Mesodermal cell (in vitro differentiated cells): ENCODE measurements at regions not wholly inside any gene's neighbourhood (a gene's known extent, or its start where the extent isn't known, plus 50 kb on each side); places are given as distances from the start of the nearest gene placed in this dataset.

Source experiments
- H3K27ac ChIP-seq: 2 replicates; pipeline ENCODE4 v1.7.0; 2013; ENCODE audit warnings: mild to moderate bottlenecking, low read depth, low read length, moderate library complexity; ENCODE audit not compliant: severe bottlenecking
- H3K36me3 ChIP-seq: 2 replicates; pipeline ENCODE4 v1.7.1; 2013; ENCODE audit warnings: mild to moderate bottlenecking, low read length, moderate library complexity; ENCODE audit not compliant: control insufficient read depth, insufficient read depth
- H3K4me1 ChIP-seq: one replicate; pipeline ENCODE4 v1.7.1; 2013; ENCODE audit warnings: mild to moderate bottlenecking, low read length; ENCODE audit not compliant: insufficient read depth, control insufficient read depth, poor library complexity, severe bottlenecking
- H3K4me3 ChIP-seq: 2 replicates; pipeline ENCODE4 v1.7.0; 2013; ENCODE audit warnings: low read length, control low read depth, mild to moderate bottlenecking; ENCODE audit not compliant: insufficient read depth, poor library complexity, severe bottlenecking; ENCODE audit errors: extremely low read depth
- H3K9me3 ChIP-seq: 2 replicates; pipeline ENCODE4 v1.7.1; 2013; ENCODE audit warnings: mild to moderate bottlenecking, low read length, moderate library complexity; ENCODE audit not compliant: control insufficient read depth
- WGBS, 2 experiments: methylation state at CpG; one replicate each; pipeline ENCODE4 v1.1.5; 2013; ENCODE audit warnings: missing lambda C conversion rate in 2 of 2; ENCODE audit not compliant: insufficient coverage in 2 of 2; 5-methylcytosine and 5-hydroxymethylcytosine counted together

GRCh38 chr12:98296462-98297079, 218.8 kb upstream of the TMPO start:
- H3K4me1 ChIP-seq: peaks cover 4% of the 10 kb centered on the region
- no peak overlapping the region for H3K27ac ChIP-seq
- no peaks in the 10 kb centered on the region for H3K9me3 ChIP-seq
- H3K36me3 ChIP-seq: no peaks in the 10 kb centered on the region
- no peak overlapping the region for H3K4me3 ChIP-seq
- 61 to 62% methylated on average over 5 of the region's 6 CpGs for WGBS, 2 experiments

GRCh38 chr12:98297538-98297937, 217.9 kb upstream of the TMPO start:
- Histone ChIP-seq H3K4me3 (no peak overlapping the region), H3K36me3 (no peaks in the 10 kb centered on the region), H3K4me1 (peaks cover 4% of the 10 kb centered on the region), H3K9me3 (no peaks in the 10 kb centered on the region), H3K27ac (no peak overlapping the region)
- WGBS, 2 experiments: 83 to 90% methylated on average over 3 of the region's 3 CpGs

- no peaks in the 10 kb centered on the region for H3K4me1 ChIP-seq
- H3K36me3 ChIP-seq: no peaks in the 10 kb centered on the region
- no peak overlapping the region for H3K27ac ChIP-seq
- H3K9me3 ChIP-seq: no peaks in the 10 kb centered on the region
- WGBS, 2 experiments: no CpG with 5 or more reads among the region's 2 CpGs
- no peak overlapping the region for H3K4me3 ChIP-seq
Measured at GRCh38 chr12:98308141-98308540, 207.2 kb upstream of the TMPO start.

- no peaks in the 10 kb centered on the region for H3K4me1 ChIP-seq
- H3K4me3 ChIP-seq: no peak overlapping the region
- H3K36me3 ChIP-seq: no peaks in the 10 kb centered on the region
- H3K9me3 ChIP-seq: no peaks in the 10 kb centered on the region
- no peak overlapping the region for H3K27ac ChIP-seq
- 93 to 100% methylated on average over 2 to 4 of the region's 6 CpGs for WGBS, 2 experiments
Measured at GRCh38 chr12:98317939-98318899, 197.2 kb upstream of the TMPO start.

- WGBS, 2 experiments: no CpG with 5 or more reads among the region's 1 CpG
Measured at GRCh38 chr12:98319716-98320425, 195.5 kb upstream of the TMPO start.

GRCh38 chr12:98325003-98325402, 190.4 kb upstream of the TMPO start:
- Histone ChIP-seq H3K4me3 (no peak overlapping the region), H3K4me1 (no peaks in the 10 kb centered on the region), H3K9me3 (no peaks in the 10 kb centered on the region), H3K27ac (no peak overlapping the region), H3K36me3 (no peaks in the 10 kb centered on the region)

More at GRCh38 chr12:98319716-98320425, 195.5 kb upstream of the TMPO start:
- Histone ChIP-seq H3K27ac (no peak overlapping the region), H3K4me3 (no peak overlapping the region), H3K9me3 (no peaks in the 10 kb centered on the region), H3K36me3 (no peaks in the 10 kb centered on the region), H3K4me1 (no peaks in the 10 kb centered on the region)

- Histone ChIP-seq H3K27ac (no peak overlapping the region), H3K9me3 (no peaks in the 10 kb centered on the region), H3K36me3 (no peaks in the 10 kb centered on the region), H3K4me3 (no peak overlapping the region), H3K4me1 (no peaks in the 10 kb centered on the region)
- 100% methylated on average over 2 of the region's 2 CpGs; no CpG with 5 or more reads in 1 of the 2 experiments for WGBS, 2 experiments
Measured at GRCh38 chr12:98328467-98328866, 186.9 kb upstream of the TMPO start.

GRCh38 chr12:98329589-98329988, 185.8 kb upstream of the TMPO start:
- 80 to 88% methylated on average over 2 to 3 of the region's 5 CpGs for WGBS, 2 experiments
- Histone ChIP-seq H3K9me3 (no peaks in the 10 kb centered on the region), H3K4me1 (no peaks in the 10 kb centered on the region)

GRCh38 chr12:98332642-98333041, 182.7 kb upstream of the TMPO start:
- 100% methylated on average over 1 of the region's 1 CpG; no CpG with 5 or more reads in 1 of the 2 experiments for WGBS, 2 experiments
- H3K4me1 ChIP-seq: no peaks in the 10 kb centered on the region

More at GRCh38 chr12:98329589-98329988, 185.8 kb upstream of the TMPO start:
- Histone ChIP-seq H3K4me3 (no peak overlapping the region), H3K36me3 (no peaks in the 10 kb centered on the region), H3K27ac (no peak overlapping the region)

GRCh38 chr12:98334768-98335167, 180.6 kb upstream of the TMPO start:
- no peak overlapping the region for H3K4me3 ChIP-seq
- WGBS, 2 experiments: 95 to 96% methylated on average over 2 to 3 of the region's 3 CpGs
- H3K27ac ChIP-seq: no peak overlapping the region
- H3K36me3 ChIP-seq: no peaks in the 10 kb centered on the region
- no peaks in the 10 kb centered on the region for H3K4me1 ChIP-seq
- H3K9me3 ChIP-seq: no peaks in the 10 kb centered on the region

More at GRCh38 chr12:98332642-98333041, 182.7 kb upstream of the TMPO start:
- Histone ChIP-seq H3K27ac (no peak overlapping the region), H3K4me3 (no peak overlapping the region), H3K9me3 (no peaks in the 10 kb centered on the region), H3K36me3 (no peaks in the 10 kb centered on the region)
